ENCODE measurements at regions not wholly inside any gene's neighbourhood (a gene's known extent, or its start where the extent isn't known, plus 50 kb on each side); places are given as distances from the start of the nearest gene placed in this dataset.

GRCh38 chr2:228658998-228659397, 477.5 kb upstream of the SPHKAP start:
- peak; percentile 11 for DNase-seq (ENCODE audit: low spot score)

GRCh38 chr2:228657807-228658402, 476.4 kb upstream of the SPHKAP start:
- FAIRE-seq (peak; percentile 57), DNase-seq (ENCODE audit: low spot score) (peak; percentile 33)

More at GRCh38 chr2:228658998-228659397, 477.5 kb upstream of the SPHKAP start:
- no peak for FAIRE-seq

GRCh38 chr2:228655331-228655730, 473.8 kb upstream of the SPHKAP start:
- peak; percentile 18 for DNase-seq (ENCODE audit: low spot score)
- FAIRE-seq = no peak

- no peak for DNase-seq (ENCODE audit: low spot score)
- FAIRE-seq = no peak
These were observed 473.2 kb upstream of the SPHKAP start for GRCh38 chr2:228654707-228655106.

GRCh38 chr2:228653884-228654283, 472.4 kb upstream of the SPHKAP start:
- DNase-seq (ENCODE audit: low spot score) (no peak), FAIRE-seq (no peak)

GRCh38 chr2:228652366-228652765, 470.9 kb upstream of the SPHKAP start:
- FAIRE-seq = no peak
- DNase-seq (ENCODE audit: low spot score) = no peak

- no peak for FAIRE-seq
- DNase-seq (ENCODE audit: low spot score) = no peak
These were observed 468.4 kb upstream of the SPHKAP start for GRCh38 chr2:228649876-228650275.

GRCh38 chr2:228649447-228649846, 468.0 kb upstream of the SPHKAP start:
- DNase-seq (ENCODE audit: low spot score) (no peak), FAIRE-seq (no peak)

GRCh38 chr2:228648541-228648940, 467.1 kb upstream of the SPHKAP start:
- no peak for FAIRE-seq
- DNase-seq (ENCODE audit: low spot score) = no peak

GRCh38 chr2:228646061-228646460, 464.6 kb upstream of the SPHKAP start:
- FAIRE-seq = no peak
- DNase-seq (ENCODE audit: low spot score) = no peak

GRCh38 chr2:228644199-228644598, 462.7 kb upstream of the SPHKAP start:
- FAIRE-seq (no peak), DNase-seq (ENCODE audit: low spot score) (no peak)

GRCh38 chr2:228642861-228643260, 461.4 kb upstream of the SPHKAP start:
- no peak for FAIRE-seq
- DNase-seq (ENCODE audit: low spot score) = no peak

GRCh38 chr2:228630786-228631185, 449.3 kb upstream of the SPHKAP start:
- DNase-seq (ENCODE audit: low spot score) (no peak), FAIRE-seq (no peak)

- FAIRE-seq (no peak), DNase-seq (ENCODE audit: low spot score) (no peak)
These were observed 447.8 kb upstream of the SPHKAP start for GRCh38 chr2:228629251-228629650.

GRCh38 chr2:228628682-228629081, 447.2 kb upstream of the SPHKAP start:
- no peak for DNase-seq (ENCODE audit: low spot score)
- FAIRE-seq = no peak

- no peak for FAIRE-seq
These were observed 446.0 kb upstream of the SPHKAP start for GRCh38 chr2:228627510-228627909.

GRCh38 chr2:228625481-228625880, 444.0 kb upstream of the SPHKAP start:
- FAIRE-seq = no peak
- DNase-seq (ENCODE audit: low spot score) = no peak

More at GRCh38 chr2:228627510-228627909, 446.0 kb upstream of the SPHKAP start:
- DNase-seq (ENCODE audit: low spot score) = no peak

- no peak for FAIRE-seq
- no peak for DNase-seq (ENCODE audit: low spot score)
These were observed 443.2 kb upstream of the SPHKAP start for GRCh38 chr2:228624733-228625132.

GRCh38 chr2:228615496-228615895, 434.0 kb upstream of the SPHKAP start:
- peak; percentile 27 for DNase-seq (ENCODE audit: low spot score)
- FAIRE-seq = no peak

- no peak for DNase-seq (ENCODE audit: low spot score)
- no peak for FAIRE-seq
These were observed 433.3 kb upstream of the SPHKAP start for GRCh38 chr2:228614741-228615140.

- DNase-seq (ENCODE audit: low spot score) (peak; percentile 72), FAIRE-seq (peak; percentile 39)
These were observed 431.8 kb upstream of the SPHKAP start for GRCh38 chr2:228613133-228613850.

- FAIRE-seq (no peak), DNase-seq (ENCODE audit: low spot score) (no peak)
These were observed 429.7 kb upstream of the SPHKAP start for GRCh38 chr2:228611171-228611570.

GRCh38 chr2:228602288-228602687, 420.8 kb upstream of the SPHKAP start:
- FAIRE-seq = no peak
- no peak for DNase-seq (ENCODE audit: low spot score)
